ENCODE measurements at regions not wholly inside any gene's neighbourhood (a gene's known extent, or its start where the extent isn't known, plus 50 kb on each side); places are given as distances from the start of the nearest gene placed in this dataset.

- CTCF ChIA-PET (ENCODE audit: unreplicated experiment), result no interaction called here
- no peak overlapping the region for H3K4me3 ChIP-seq (ENCODE audit: low read depth, low read length, poor library complexity, severe bottlenecking)
- intact Hi-C loops (cut with micrococcal nuclease; ENCODE audit: unreplicated experiment), result no loop called here
- no peaks in the 10 kb centered on the region for H4K20me1 ChIP-seq (ENCODE audit: insufficient read depth, low read length)
- TF ChIP-seq EZH2phosphoT487 (IDR thresholded peaks at IDR 0.05; ENCODE audit: borderline replicate concordance, low read depth, low read length), result no peak
- TF ChIP-seq CTCF (conservative IDR thresholded peaks at IDR 0.05; ENCODE audit: low read length), result no peak
- no peak for DNase-seq (ENCODE audit: low spot score)
- H3K27ac ChIP-seq (ENCODE audit: low read depth, low read length, poor library complexity, severe bottlenecking), result no peak overlapping the region
- H3K79me2 ChIP-seq (ENCODE audit: insufficient read depth, low read depth, low read length), result no peaks in the 10 kb centered on the region
- no TSS peak for BruUV-seq (replicated peaks)
- no peaks in the 10 kb centered on the region for H3K4me1 ChIP-seq (ENCODE audit: insufficient read depth, low read length, poor library complexity, severe bottlenecking)
- no peak overlapping the region for H3K4me2 ChIP-seq (ENCODE audit: low read length)
- no peaks in the 10 kb centered on the region for H3K36me3 ChIP-seq (ENCODE audit: insufficient read depth, low read length)
- H3K9me2 ChIP-seq (ENCODE audit: insufficient read depth, low read length), result no peaks in the 10 kb centered on the region
- H2AFZ ChIP-seq (ENCODE audit: low read length), result no peak overlapping the region
- POLR2A ChIA-PET, result no interaction called here
- H3K9me3 ChIP-seq (ENCODE audit: low read length), result no peaks in the 10 kb centered on the region
Observed at GRCh38 chr3:78134496-78134895, 1094.6 kb downstream of the ROBO2 start.

- Histone ChIP-seq H3K27ac (ENCODE audit: low read depth, low read length, poor library complexity, severe bottlenecking) (no peak overlapping the region), H4K20me1 (ENCODE audit: insufficient read depth, low read length) (no peaks in the 10 kb centered on the region), H3K4me1 (ENCODE audit: insufficient read depth, low read length, poor library complexity, severe bottlenecking) (no peaks in the 10 kb centered on the region), H2AFZ (ENCODE audit: low read length) (no peak overlapping the region), H3K9me3 (ENCODE audit: low read length) (no peaks in the 10 kb centered on the region), H3K79me2 (ENCODE audit: insufficient read depth, low read depth, low read length) (no peaks in the 10 kb centered on the region), H3K36me3 (ENCODE audit: insufficient read depth, low read length) (no peaks in the 10 kb centered on the region), H3K9me2 (ENCODE audit: insufficient read depth, low read length) (no peaks in the 10 kb centered on the region), H3K4me3 (ENCODE audit: low read depth, low read length, poor library complexity, severe bottlenecking) (no peak overlapping the region), H3K4me2 (ENCODE audit: low read length) (no peak overlapping the region)
- intact Hi-C loops (cut with micrococcal nuclease; ENCODE audit: unreplicated experiment), result no loop called here
- DNase-seq (ENCODE audit: low spot score), result no peak
- ChIA-PET CTCF (ENCODE audit: unreplicated experiment) (no interaction called here), POLR2A (interaction anchor here (1.7 kb wide), 1 partner anchor 9 kb away, joined by 3 read pairs; no protein-coding TSS in a partner anchor)
- no TSS peak for BruUV-seq (replicated peaks)
- no peak for TF ChIP-seq EZH2phosphoT487 (IDR thresholded peaks at IDR 0.05; ENCODE audit: borderline replicate concordance, low read depth, low read length)
Observed at GRCh38 chr3:78139166-78139565, 1099.3 kb downstream of the ROBO2 start.

GRCh38 chr3:78140274-78140673 is 1100.4 kb downstream of the ROBO2 start:
- no peak for DNase-seq (ENCODE audit: low spot score)
- Histone ChIP-seq H3K4me3 (ENCODE audit: low read depth, low read length, poor library complexity, severe bottlenecking) (no peak overlapping the region), H3K9me2 (ENCODE audit: insufficient read depth, low read length) (no peaks in the 10 kb centered on the region), H3K27ac (ENCODE audit: low read depth, low read length, poor library complexity, severe bottlenecking) (no peak overlapping the region), H3K36me3 (ENCODE audit: insufficient read depth, low read length) (no peaks in the 10 kb centered on the region), H3K79me2 (ENCODE audit: insufficient read depth, low read depth, low read length) (no peaks in the 10 kb centered on the region), H3K9me3 (ENCODE audit: low read length) (no peaks in the 10 kb centered on the region), H2AFZ (ENCODE audit: low read length) (no peak overlapping the region), H3K4me2 (ENCODE audit: low read length) (no peak overlapping the region), H3K4me1 (ENCODE audit: insufficient read depth, low read length, poor library complexity, severe bottlenecking) (no peaks in the 10 kb centered on the region), H4K20me1 (ENCODE audit: insufficient read depth, low read length) (no peaks in the 10 kb centered on the region)
- CTCF ChIA-PET (ENCODE audit: unreplicated experiment), result no interaction called here
- no TSS peak for BruUV-seq (replicated peaks)
- POLR2A ChIA-PET, result interaction anchor here (0.7 kb wide), 1 partner anchor 521 kb away, joined by 3 read pairs; no protein-coding TSS in a partner anchor
- intact Hi-C loops (cut with micrococcal nuclease; ENCODE audit: unreplicated experiment), result no loop called here
- TF ChIP-seq EZH2phosphoT487 (IDR thresholded peaks at IDR 0.05; ENCODE audit: borderline replicate concordance, low read depth, low read length), result no peak
- TF ChIP-seq CTCF (conservative IDR thresholded peaks at IDR 0.05; ENCODE audit: low read length), result no peak
